ENCODE measurements at regions not wholly inside any gene's neighbourhood (a gene's known extent, or its start where the extent isn't known, plus 50 kb on each side); places are given as distances from the start of the nearest gene placed in this dataset.

- TF ChIP-seq TCF7L2 (IDR thresholded peaks at IDR 0.05; ENCODE audit: borderline replicate concordance, extremely low read depth, insufficient read depth, insufficient read length) (no peak), POLR2A (IDR thresholded peaks at IDR 0.05; ENCODE audit: borderline replicate concordance, extremely low read depth, insufficient read depth, insufficient read length) (no peak), YY1 (IDR thresholded peaks at IDR 0.05; ENCODE audit: extremely low read depth, insufficient replicate concordance, low read depth, low read length) (no peak), MAX (IDR thresholded peaks at IDR 0.05) (no peak), CTCF (IDR thresholded peaks at IDR 0.05 in 2 of 3, conservative IDR thresholded peaks at IDR 0.05 in 1 of 3; ENCODE audit: borderline replicate concordance in 1 of 3, insufficient read depth in 1 of 3, low read depth in 2 of 3, low read length in 2 of 3) (no peak), SP1 (IDR thresholded peaks at IDR 0.05; ENCODE audit: low read depth) (no peak), POLR2AphosphoS5 (IDR thresholded peaks at IDR 0.05; ENCODE audit: low read depth, low read length) (no peak), EZH2phosphoT487 (IDR thresholded peaks at IDR 0.05; ENCODE audit: borderline replicate concordance) (no peak), CBX3 (IDR thresholded peaks at IDR 0.05; ENCODE audit: low read depth) (no peak), CEBPB (IDR thresholded peaks at IDR 0.05; ENCODE audit: low read depth) (no peak), FOSL1 (IDR thresholded peaks at IDR 0.05; ENCODE audit: low read depth) (no peak)
Measured at GRCh38 chr15:70217226-70218160, 119.8 kb upstream of the TLE3 start.
